ENCODE measurements at regions not wholly inside any gene's neighbourhood (a gene's known extent, or its start where the extent isn't known, plus 50 kb on each side); places are given as distances from the start of the nearest gene placed in this dataset.

GRCh38 chr9:85151162-85151561 is 481.6 kb downstream of the NTRK2 start:
- Histone ChIP-seq H2AFZ (ENCODE audit: low read depth, low read length) (no peak overlapping the region), H3K36me3 (ENCODE audit: control insufficient read depth, insufficient read depth, low read length) (no peaks in the 10 kb centered on the region), H3K4me1 (replicated peaks in 1 of 2; ENCODE audit: control insufficient read depth in 2 of 2, insufficient read depth in 2 of 2, low read length in 2 of 2) (no peaks in the 10 kb centered on the region), H3K9me3 (replicated peaks; ENCODE audit: control insufficient read depth, insufficient read depth, low read depth, low read length) (no peaks in the 10 kb centered on the region), H3K4me2 (ENCODE audit: insufficient read depth, low read length) (no peak overlapping the region), H3K27ac (ENCODE audit: extremely low read depth, low read depth, low read length) (no peak overlapping the region), H3K79me2 (ENCODE audit: control insufficient read depth, insufficient read depth, low read length) (no peaks in the 10 kb centered on the region), H3K9ac (ENCODE audit: insufficient read depth in 1 of 2, low read depth in 2 of 2, low read length in 2 of 2) (no peak overlapping the region), H3K9me1 (ENCODE audit: control insufficient read depth, insufficient read depth, low read length) (no peaks in the 10 kb centered on the region), H3K27me3 (ENCODE audit: control insufficient read depth in 2 of 2, insufficient read depth in 2 of 2, low read length in 2 of 2) (no peaks in the 10 kb centered on the region), H4K20me1 (replicated peaks; ENCODE audit: control insufficient read depth, insufficient read depth, low read length) (no peaks in the 10 kb centered on the region), H3K4me3 (no peak overlapping the region)
- ChIA-PET CTCF (ENCODE audit: low intra/inter-chr PET ratio) (no interaction called here), POLR2A (no interaction called here)
- no peak for TF ChIP-seq ZNF324 (CRISPR knock-in tag; IDR thresholded peaks at IDR 0.05)
- TF ChIP-seq, protein P1, sequence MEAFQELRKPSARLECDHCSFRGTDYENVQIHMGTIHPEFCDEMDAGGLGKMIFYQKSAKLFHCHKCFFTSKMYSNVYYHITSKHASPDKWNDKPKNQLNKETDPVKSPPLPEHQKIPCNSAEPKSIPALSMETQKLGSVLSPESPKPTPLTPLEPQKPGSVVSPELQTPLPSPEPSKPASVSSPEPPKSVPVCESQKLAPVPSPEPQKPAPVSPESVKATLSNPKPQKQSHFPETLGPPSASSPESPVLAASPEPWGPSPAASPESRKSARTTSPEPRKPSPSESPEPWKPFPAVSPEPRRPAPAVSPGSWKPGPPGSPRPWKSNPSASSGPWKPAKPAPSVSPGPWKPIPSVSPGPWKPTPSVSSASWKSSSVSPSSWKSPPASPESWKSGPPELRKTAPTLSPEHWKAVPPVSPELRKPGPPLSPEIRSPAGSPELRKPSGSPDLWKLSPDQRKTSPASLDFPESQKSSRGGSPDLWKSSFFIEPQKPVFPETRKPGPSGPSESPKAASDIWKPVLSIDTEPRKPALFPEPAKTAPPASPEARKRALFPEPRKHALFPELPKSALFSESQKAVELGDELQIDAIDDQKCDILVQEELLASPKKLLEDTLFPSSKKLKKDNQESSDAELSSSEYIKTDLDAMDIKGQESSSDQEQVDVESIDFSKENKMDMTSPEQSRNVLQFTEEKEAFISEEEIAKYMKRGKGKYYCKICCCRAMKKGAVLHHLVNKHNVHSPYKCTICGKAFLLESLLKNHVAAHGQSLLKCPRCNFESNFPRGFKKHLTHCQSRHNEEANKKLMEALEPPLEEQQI (IDR thresholded peaks at IDR 0.05), result no peak
- no peak for TF ChIP-seq ELK3 (CRISPR knock-in tag; IDR thresholded peaks at IDR 0.05)
- TF ChIP-seq, protein P2, sequence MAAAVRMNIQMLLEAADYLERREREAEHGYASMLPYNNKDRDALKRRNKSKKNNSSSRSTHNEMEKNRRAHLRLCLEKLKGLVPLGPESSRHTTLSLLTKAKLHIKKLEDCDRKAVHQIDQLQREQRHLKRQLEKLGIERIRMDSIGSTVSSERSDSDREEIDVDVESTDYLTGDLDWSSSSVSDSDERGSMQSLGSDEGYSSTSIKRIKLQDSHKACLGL (CRISPR knock-in tag; IDR thresholded peaks at IDR 0.05; ENCODE audit: borderline replicate concordance, poor library complexity, severe bottlenecking), result no peak
- TF ChIP-seq ZNF263 (CRISPR knock-in tag; IDR thresholded peaks at IDR 0.05; ENCODE audit: borderline replicate concordance), result no peak
- TF ChIP-seq ARID1B (IDR thresholded peaks at IDR 0.05), result no peak
- no peak for TF ChIP-seq HSF4 (CRISPR knock-in tag; IDR thresholded peaks at IDR 0.05; ENCODE audit: borderline replicate concordance)
- TF ChIP-seq SIN3B (IDR thresholded peaks at IDR 0.05; ENCODE audit: low read depth), result no peak
- no peak for TF ChIP-seq PRMT5 (CRISPR knock-in tag; IDR thresholded peaks at IDR 0.05)
- intact Hi-C loops (cut with micrococcal nuclease) (no loop called here), in situ Hi-C loops (cut with MboI) (no loop called here)
- DNase-seq (ENCODE audit: extremely low read depth in 1 of 4, low spot score in 3 of 4), result no peak
- no peak for FAIRE-seq
- no TSS peak for BruUV-seq (replicated peaks)
- no peak for ATAC-seq
- 0% methylated on average over 3 of the region's 3 CpGs for WGBS (ENCODE audit: insufficient coverage, low coverage, missing lambda C conversion rate)
